LNCAP (cell line): ENCODE measurements at regions not wholly inside any gene's neighbourhood (a gene's known extent, or its start where the extent isn't known, plus 50 kb on each side); places are given as distances from the start of the nearest gene placed in this dataset.

ENCODE experiments used
- TF ChIP-seq, protein P1 (sequence below): fragments of 450-650 bp; IDR thresholded peaks from 2 replicates; pipeline ENCODE4 v1.5.1; 2017; ENCODE audit warnings: mild to moderate bottlenecking

DNA sequence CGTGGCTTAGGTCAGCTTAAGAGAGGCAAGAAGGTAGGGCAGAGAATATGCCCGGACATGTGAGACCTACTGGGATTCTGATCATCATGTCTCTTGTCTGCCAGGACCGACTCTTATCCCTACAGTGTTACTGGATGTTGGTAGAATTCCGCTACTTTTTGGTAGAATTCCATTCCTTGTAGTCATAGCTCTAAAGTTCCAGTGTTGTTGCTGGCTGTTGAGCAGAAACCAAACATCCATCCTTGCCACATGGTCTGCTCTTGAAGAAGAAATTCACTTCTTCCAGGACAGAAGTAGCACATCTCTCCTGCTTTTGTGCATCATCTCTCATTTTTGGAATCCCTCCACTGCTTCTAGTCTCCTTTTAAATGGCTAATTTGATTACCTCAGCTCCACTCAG lies 453.7 kb downstream of the RPL10L start:
- TF ChIP-seq, protein P1, sequence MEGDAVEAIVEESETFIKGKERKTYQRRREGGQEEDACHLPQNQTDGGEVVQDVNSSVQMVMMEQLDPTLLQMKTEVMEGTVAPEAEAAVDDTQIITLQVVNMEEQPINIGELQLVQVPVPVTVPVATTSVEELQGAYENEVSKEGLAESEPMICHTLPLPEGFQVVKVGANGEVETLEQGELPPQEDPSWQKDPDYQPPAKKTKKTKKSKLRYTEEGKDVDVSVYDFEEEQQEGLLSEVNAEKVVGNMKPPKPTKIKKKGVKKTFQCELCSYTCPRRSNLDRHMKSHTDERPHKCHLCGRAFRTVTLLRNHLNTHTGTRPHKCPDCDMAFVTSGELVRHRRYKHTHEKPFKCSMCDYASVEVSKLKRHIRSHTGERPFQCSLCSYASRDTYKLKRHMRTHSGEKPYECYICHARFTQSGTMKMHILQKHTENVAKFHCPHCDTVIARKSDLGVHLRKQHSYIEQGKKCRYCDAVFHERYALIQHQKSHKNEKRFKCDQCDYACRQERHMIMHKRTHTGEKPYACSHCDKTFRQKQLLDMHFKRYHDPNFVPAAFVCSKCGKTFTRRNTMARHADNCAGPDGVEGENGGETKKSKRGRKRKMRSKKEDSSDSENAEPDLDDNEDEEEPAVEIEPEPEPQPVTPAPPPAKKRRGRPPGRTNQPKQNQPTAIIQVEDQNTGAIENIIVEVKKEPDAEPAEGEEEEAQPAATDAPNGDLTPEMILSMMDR = no peak
